ENCODE measurements at regions not wholly inside any gene's neighbourhood (a gene's known extent, or its start where the extent isn't known, plus 50 kb on each side); places are given as distances from the start of the nearest gene placed in this dataset.

- TF ChIP-seq FOSL1 (tag; conservative IDR thresholded peaks at IDR 0.05) (no peak), REST (IDR thresholded peaks at IDR 0.05; ENCODE audit: borderline replicate concordance) (no peak), REST (CRISPR knock-in tag; IDR thresholded peaks at IDR 0.05; ENCODE audit: low read depth) (no peak), CTCF (IDR thresholded peaks at IDR 0.05 in 2 of 3, conservative IDR thresholded peaks at IDR 0.05 in 1 of 3; ENCODE audit: insufficient read depth in 2 of 3, low read depth in 1 of 3, low read length in 3 of 3) (no peak), SIN3B (IDR thresholded peaks at IDR 0.05; ENCODE audit: low read depth) (no peak), MXI1 (IDR thresholded peaks at IDR 0.05; ENCODE audit: low read depth, low read length) (no peak), SRF (CRISPR knock-in tag; IDR thresholded peaks at IDR 0.05) (no peak), NRF1 (conservative IDR thresholded peaks at IDR 0.05 in 1 of 2, IDR thresholded peaks at IDR 0.05 in 1 of 2) (no peak)
Measured at GRCh38 chr15:36479200-36479896, 100.1 kb upstream of the CDIN1 start.
